ENCODE measurements at regions not wholly inside any gene's neighbourhood (a gene's known extent, or its start where the extent isn't known, plus 50 kb on each side); places are given as distances from the start of the nearest gene placed in this dataset.

- TF ChIP-seq CTCF (IDR thresholded peaks at IDR 0.05; ENCODE audit: unreplicated experiment), result no peak
- BruUV-seq (replicated peaks), result no TSS peak
- DNase-seq, result no peak
Measured at GRCh38 chr14:86990396-86990795, 1002.6 kb downstream of the GALC start.

GRCh38 chr14:86989285-86989684 is 1003.7 kb downstream of the GALC start:
- Mint-ChIP-seq H3K4me3 (ENCODE audit: low read depth, unreplicated experiment) (no peak overlapping the region), H3K4me1 (ENCODE audit: low read depth, unreplicated experiment) (no peaks in the 10 kb centered on the region), H3K36me3 (ENCODE audit: insufficient read depth, unreplicated experiment) (no peaks in the 10 kb centered on the region), H3K9me3 (ENCODE audit: low read depth, unreplicated experiment) (no peaks in the 10 kb centered on the region), H3K27me3 (ENCODE audit: unreplicated experiment) (no peaks in the 10 kb centered on the region), H3K27ac (ENCODE audit: unreplicated experiment) (no peak overlapping the region)
- DNase-seq, result no peak
- BruUV-seq (replicated peaks), result no TSS peak
- TF ChIP-seq CTCF (IDR thresholded peaks at IDR 0.05; ENCODE audit: unreplicated experiment), result no peak
- intact Hi-C loops (cut with micrococcal nuclease; ENCODE audit: unreplicated experiment), result no loop called here
- CTCF ChIA-PET, result no interaction called here

More at GRCh38 chr14:86990396-86990795, 1002.6 kb downstream of the GALC start:
- Mint-ChIP-seq H3K4me3 (ENCODE audit: low read depth, unreplicated experiment) (no peak overlapping the region), H3K4me1 (ENCODE audit: low read depth, unreplicated experiment) (no peaks in the 10 kb centered on the region), H3K27me3 (ENCODE audit: unreplicated experiment) (no peaks in the 10 kb centered on the region), H3K9me3 (ENCODE audit: low read depth, unreplicated experiment) (no peaks in the 10 kb centered on the region), H3K36me3 (ENCODE audit: insufficient read depth, unreplicated experiment) (no peaks in the 10 kb centered on the region), H3K27ac (ENCODE audit: unreplicated experiment) (no peak overlapping the region)
- intact Hi-C loops (cut with micrococcal nuclease; ENCODE audit: unreplicated experiment), result no loop called here
- CTCF ChIA-PET, result no interaction called here

- H3K36me3 Mint-ChIP-seq (ENCODE audit: insufficient read depth, unreplicated experiment), result no peaks in the 10 kb centered on the region
- CTCF ChIA-PET, result no interaction called here
- H3K27me3 Mint-ChIP-seq (ENCODE audit: unreplicated experiment), result no peaks in the 10 kb centered on the region
- intact Hi-C loops (cut with micrococcal nuclease; ENCODE audit: unreplicated experiment), result no loop called here
- DNase-seq, result no peak
- H3K9me3 Mint-ChIP-seq (ENCODE audit: low read depth, unreplicated experiment), result no peaks in the 10 kb centered on the region
- H3K4me1 Mint-ChIP-seq (ENCODE audit: low read depth, unreplicated experiment), result no peaks in the 10 kb centered on the region
- no TSS peak for BruUV-seq (replicated peaks)
- H3K27ac Mint-ChIP-seq (ENCODE audit: unreplicated experiment), result no peak overlapping the region
- no peak overlapping the region for H3K4me3 Mint-ChIP-seq (ENCODE audit: low read depth, unreplicated experiment)
- no peak for TF ChIP-seq CTCF (IDR thresholded peaks at IDR 0.05; ENCODE audit: unreplicated experiment)
Measured at GRCh38 chr14:86987966-86988365, 1005.0 kb downstream of the GALC start.

GRCh38 chr14:86973177-86973576 is 1019.8 kb downstream of the GALC start:
- no TSS peak for BruUV-seq (replicated peaks)

More at GRCh38 chr14:86973177-86973576, 1019.8 kb downstream of the GALC start:
- Mint-ChIP-seq H3K27me3 (ENCODE audit: unreplicated experiment) (no peaks in the 10 kb centered on the region), H3K36me3 (ENCODE audit: insufficient read depth, unreplicated experiment) (no peaks in the 10 kb centered on the region), H3K4me3 (ENCODE audit: low read depth, unreplicated experiment) (no peak overlapping the region), H3K4me1 (ENCODE audit: low read depth, unreplicated experiment) (no peaks in the 10 kb centered on the region), H3K9me3 (ENCODE audit: low read depth, unreplicated experiment) (peaks cover 9% of the 10 kb centered on the region), H3K27ac (ENCODE audit: unreplicated experiment) (no peak overlapping the region)
- no peak for DNase-seq
- intact Hi-C loops (cut with micrococcal nuclease; ENCODE audit: unreplicated experiment), result no loop called here
- CTCF ChIA-PET, result no interaction called here
- TF ChIP-seq CTCF (IDR thresholded peaks at IDR 0.05; ENCODE audit: unreplicated experiment), result no peak

Data from Calu3 (cell line).